Fibroblast of lung (primary cell): ENCODE measurements at regions not wholly inside any gene's neighbourhood (a gene's known extent, or its start where the extent isn't known, plus 50 kb on each side); places are given as distances from the start of the nearest gene placed in this dataset.

ENCODE experiments used
- EZH2 ChIP-seq: IDR thresholded peaks from 2 replicates; pipeline ENCODE4 v1.5.1; 2012; ENCODE audit warnings: low read length, control low read depth, mild to moderate bottlenecking; ENCODE audit errors: missing control alignments
- TF ChIP-seq, protein P1 (sequence below), 2 donors: IDR thresholded peaks in 1 of 2; conservative IDR thresholded peaks in 1 of 2; 1 replicate in 1 of 2; 2 replicates in 1 of 2; pipeline ENCODE4 v1.5.1; 2011 to 2012; ENCODE audit warnings: low read length in 2 of 2, control low read depth in 1 of 2, inconsistent platforms in 1 of 2, low read depth in 1 of 2, mild to moderate bottlenecking in 1 of 2

DNA sequence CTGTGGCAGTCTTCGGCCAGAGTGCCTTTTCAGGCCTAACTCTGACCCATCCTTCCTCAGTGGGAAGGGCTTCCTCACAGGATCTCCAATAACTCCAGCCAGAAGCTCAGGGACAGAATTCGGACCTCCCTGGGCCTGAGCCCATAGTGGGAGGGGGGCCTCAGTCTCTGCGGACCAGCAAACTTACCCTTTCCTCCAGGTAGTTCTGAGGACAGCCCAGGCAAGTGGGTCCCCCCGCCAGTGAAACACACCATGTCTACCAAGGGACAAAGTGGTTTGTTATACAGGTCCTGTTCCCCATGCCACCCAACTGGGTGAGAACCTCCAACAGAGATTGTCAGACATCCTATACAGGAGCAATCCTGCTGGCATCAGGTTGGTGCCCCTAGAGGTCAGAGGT, 350.4 kb downstream of the RAB28 start:
- TF ChIP-seq, protein P1, sequence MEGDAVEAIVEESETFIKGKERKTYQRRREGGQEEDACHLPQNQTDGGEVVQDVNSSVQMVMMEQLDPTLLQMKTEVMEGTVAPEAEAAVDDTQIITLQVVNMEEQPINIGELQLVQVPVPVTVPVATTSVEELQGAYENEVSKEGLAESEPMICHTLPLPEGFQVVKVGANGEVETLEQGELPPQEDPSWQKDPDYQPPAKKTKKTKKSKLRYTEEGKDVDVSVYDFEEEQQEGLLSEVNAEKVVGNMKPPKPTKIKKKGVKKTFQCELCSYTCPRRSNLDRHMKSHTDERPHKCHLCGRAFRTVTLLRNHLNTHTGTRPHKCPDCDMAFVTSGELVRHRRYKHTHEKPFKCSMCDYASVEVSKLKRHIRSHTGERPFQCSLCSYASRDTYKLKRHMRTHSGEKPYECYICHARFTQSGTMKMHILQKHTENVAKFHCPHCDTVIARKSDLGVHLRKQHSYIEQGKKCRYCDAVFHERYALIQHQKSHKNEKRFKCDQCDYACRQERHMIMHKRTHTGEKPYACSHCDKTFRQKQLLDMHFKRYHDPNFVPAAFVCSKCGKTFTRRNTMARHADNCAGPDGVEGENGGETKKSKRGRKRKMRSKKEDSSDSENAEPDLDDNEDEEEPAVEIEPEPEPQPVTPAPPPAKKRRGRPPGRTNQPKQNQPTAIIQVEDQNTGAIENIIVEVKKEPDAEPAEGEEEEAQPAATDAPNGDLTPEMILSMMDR (conservative IDR thresholded peaks at IDR 0.05 in 1 of 2, IDR thresholded peaks at IDR 0.05 in 1 of 2; ENCODE audit: low read depth in 1 of 2, low read length in 2 of 2): no peak
- TF ChIP-seq EZH2: no peak
